ENCODE measurements at regions not wholly inside any gene's neighbourhood (a gene's known extent, or its start where the extent isn't known, plus 50 kb on each side); places are given as distances from the start of the nearest gene placed in this dataset.

- H2AFZ ChIP-seq (ENCODE audit: low read length): no peak overlapping the region
- H3K4me1 ChIP-seq (ENCODE audit: low read length): peaks cover 5% of the 10 kb centered on the region; the same call in 1 of the 2 replicates
- no peaks in the 10 kb centered on the region for H4K20me1 ChIP-seq (ENCODE audit: insufficient read depth, low read depth, low read length)
- H3K27ac ChIP-seq (ENCODE audit: low read length): no peak overlapping the region
- H3K9ac ChIP-seq (ENCODE audit: low read length): no peak overlapping the region
- H3K36me3 ChIP-seq (ENCODE audit: insufficient read depth, low read length): no peaks in the 10 kb centered on the region
- no peaks in the 10 kb centered on the region for H3K27me3 ChIP-seq (ENCODE audit: low read length)
- H3K4me2 ChIP-seq (ENCODE audit: low read depth, low read length, poor library complexity, severe bottlenecking): no peak overlapping the region
- DNase-seq: no peak
- H3K9me3 ChIP-seq (ENCODE audit: low read length): no peaks in the 10 kb centered on the region
- H3K79me2 ChIP-seq (ENCODE audit: low read length): no peaks in the 10 kb centered on the region
- H3K9me2 ChIP-seq (replicated peaks; ENCODE audit: insufficient read depth, low read length): no peaks in the 10 kb centered on the region
- H3K4me3 ChIP-seq (ENCODE audit: low read length): no peak overlapping the region
These were observed 130.3 kb upstream of the PDE10A start for GRCh38 chr6:165793287-165793825.

- Histone ChIP-seq H3K4me3 (ENCODE audit: low read length) (no peak overlapping the region), H3K27ac (ENCODE audit: low read length) (no peak overlapping the region), H3K4me2 (ENCODE audit: low read depth, low read length, poor library complexity, severe bottlenecking) (no peak overlapping the region), H3K27me3 (ENCODE audit: low read length) (no peaks in the 10 kb centered on the region), H3K9me2 (replicated peaks; ENCODE audit: insufficient read depth, low read length) (no peaks in the 10 kb centered on the region), H4K20me1 (ENCODE audit: insufficient read depth, low read depth, low read length) (no peaks in the 10 kb centered on the region), H3K9me3 (ENCODE audit: low read length) (no peaks in the 10 kb centered on the region), H3K9ac (ENCODE audit: low read length) (no peak overlapping the region), H3K79me2 (ENCODE audit: low read length) (no peaks in the 10 kb centered on the region), H3K36me3 (ENCODE audit: insufficient read depth, low read length) (no peaks in the 10 kb centered on the region), H2AFZ (ENCODE audit: low read length) (no peak overlapping the region), H3K4me1 (ENCODE audit: low read length) (peaks cover 5% of the 10 kb centered on the region; the same call in 1 of the 2 replicates)
- no peak for DNase-seq
These were observed 128.9 kb upstream of the PDE10A start for GRCh38 chr6:165791876-165792437.

GRCh38 chr6:165791306-165791705, 128.3 kb upstream of the PDE10A start:
- Histone ChIP-seq H3K4me2 (ENCODE audit: low read depth, low read length, poor library complexity, severe bottlenecking) (no peak overlapping the region), H3K36me3 (ENCODE audit: insufficient read depth, low read length) (no peaks in the 10 kb centered on the region), H3K4me3 (ENCODE audit: low read length) (no peak overlapping the region)

GRCh38 chr6:165782812-165783211, 119.8 kb upstream of the PDE10A start:
- DNase-seq: no peak
- Histone ChIP-seq H3K36me3 (ENCODE audit: insufficient read depth, low read length) (no peaks in the 10 kb centered on the region), H3K79me2 (ENCODE audit: low read length) (no peaks in the 10 kb centered on the region), H4K20me1 (ENCODE audit: insufficient read depth, low read depth, low read length) (no peaks in the 10 kb centered on the region), H2AFZ (ENCODE audit: low read length) (no peak overlapping the region), H3K27ac (ENCODE audit: low read length) (no peak overlapping the region), H3K9me3 (ENCODE audit: low read length) (no peaks in the 10 kb centered on the region), H3K4me3 (ENCODE audit: low read length) (no peak overlapping the region), H3K9me2 (replicated peaks; ENCODE audit: insufficient read depth, low read length) (no peaks in the 10 kb centered on the region), H3K9ac (ENCODE audit: low read length) (no peak overlapping the region), H3K4me2 (ENCODE audit: low read depth, low read length, poor library complexity, severe bottlenecking) (no peak overlapping the region), H3K4me1 (ENCODE audit: low read length) (no peaks in the 10 kb centered on the region), H3K27me3 (ENCODE audit: low read length) (no peaks in the 10 kb centered on the region)

More at GRCh38 chr6:165791306-165791705, 128.3 kb upstream of the PDE10A start:
- no peaks in the 10 kb centered on the region for H3K9me2 ChIP-seq (replicated peaks; ENCODE audit: insufficient read depth, low read length)
- H3K27ac ChIP-seq (ENCODE audit: low read length): no peak overlapping the region
- H3K79me2 ChIP-seq (ENCODE audit: low read length): no peaks in the 10 kb centered on the region
- no peak overlapping the region for H3K9ac ChIP-seq (ENCODE audit: low read length)
- no peaks in the 10 kb centered on the region for H4K20me1 ChIP-seq (ENCODE audit: insufficient read depth, low read depth, low read length)
- DNase-seq: no peak
- peaks cover 5% of the 10 kb centered on the region; the same call in 1 of the 2 replicates for H3K4me1 ChIP-seq (ENCODE audit: low read length)
- H3K27me3 ChIP-seq (ENCODE audit: low read length): no peaks in the 10 kb centered on the region
- no peak overlapping the region for H2AFZ ChIP-seq (ENCODE audit: low read length)
- H3K9me3 ChIP-seq (ENCODE audit: low read length): no peaks in the 10 kb centered on the region

DNA sequence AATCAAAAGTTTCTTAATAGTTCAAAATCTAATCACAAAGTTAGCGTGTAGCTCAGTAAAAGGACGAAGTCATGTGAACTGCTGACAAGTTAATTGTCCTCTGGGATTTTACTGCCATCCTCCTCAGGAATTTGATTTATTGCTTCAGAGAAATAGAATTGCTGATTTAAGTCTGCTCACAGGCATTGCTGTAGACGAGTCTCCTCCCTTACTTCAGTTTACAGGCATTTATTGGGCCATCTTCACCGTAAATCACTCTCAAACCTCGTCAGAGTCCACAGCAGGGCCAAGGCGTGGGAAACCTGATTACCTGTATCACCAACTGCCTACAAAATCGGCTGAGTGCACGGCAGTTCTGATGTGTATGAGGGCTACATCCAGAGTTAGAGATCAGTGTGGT, 119.1 kb upstream of the PDE10A start:
- no peaks in the 10 kb centered on the region for H3K9me3 ChIP-seq (ENCODE audit: low read length)
- no peak overlapping the region for H3K4me2 ChIP-seq (ENCODE audit: low read depth, low read length, poor library complexity, severe bottlenecking)
- no peaks in the 10 kb centered on the region for H4K20me1 ChIP-seq (ENCODE audit: insufficient read depth, low read depth, low read length)
- H3K27ac ChIP-seq (ENCODE audit: low read length): no peak overlapping the region
- no peak for DNase-seq
- H3K79me2 ChIP-seq (ENCODE audit: low read length): no peaks in the 10 kb centered on the region
- H3K4me1 ChIP-seq (ENCODE audit: low read length): no peaks in the 10 kb centered on the region
- no peak overlapping the region for H3K4me3 ChIP-seq (ENCODE audit: low read length)
- H3K9ac ChIP-seq (ENCODE audit: low read length): no peak overlapping the region
- no peaks in the 10 kb centered on the region for H3K27me3 ChIP-seq (ENCODE audit: low read length)
- no peaks in the 10 kb centered on the region for H3K36me3 ChIP-seq (ENCODE audit: insufficient read depth, low read length)
- no peak overlapping the region for H2AFZ ChIP-seq (ENCODE audit: low read length)
- H3K9me2 ChIP-seq (replicated peaks; ENCODE audit: insufficient read depth, low read length): no peaks in the 10 kb centered on the region

DNA sequence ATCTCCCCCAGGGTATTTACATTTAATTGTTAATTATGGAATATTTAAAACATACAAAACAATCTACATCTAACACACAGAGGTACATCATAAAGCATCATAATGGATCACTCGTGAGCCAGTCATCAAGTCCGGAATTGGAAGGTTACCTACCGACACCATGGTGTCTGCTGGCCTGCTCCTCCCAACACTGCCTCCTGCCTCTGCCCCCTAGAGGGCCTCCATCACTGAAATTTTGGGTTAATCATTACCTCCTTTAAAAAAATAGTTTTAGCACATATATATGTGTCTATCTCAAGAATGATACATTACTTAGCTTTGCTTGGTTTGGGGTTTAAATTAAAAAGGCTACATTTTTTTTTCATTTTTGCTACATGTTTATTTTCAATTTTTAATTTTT, 114.6 kb upstream of the PDE10A start:
- Histone ChIP-seq H3K9me3 (ENCODE audit: low read length) (no peaks in the 10 kb centered on the region), H3K36me3 (ENCODE audit: insufficient read depth, low read length) (no peaks in the 10 kb centered on the region), H3K27me3 (ENCODE audit: low read length) (no peaks in the 10 kb centered on the region), H3K9ac (ENCODE audit: low read length) (no peak overlapping the region), H4K20me1 (ENCODE audit: insufficient read depth, low read depth, low read length) (no peaks in the 10 kb centered on the region), H3K79me2 (ENCODE audit: low read length) (no peaks in the 10 kb centered on the region), H3K27ac (ENCODE audit: low read length) (no peak overlapping the region), H3K4me2 (ENCODE audit: low read depth, low read length, poor library complexity, severe bottlenecking) (no peak overlapping the region), H3K9me2 (replicated peaks; ENCODE audit: insufficient read depth, low read length) (no peaks in the 10 kb centered on the region), H3K4me3 (ENCODE audit: low read length) (no peak overlapping the region), H2AFZ (ENCODE audit: low read length) (no peak overlapping the region), H3K4me1 (ENCODE audit: low read length) (no peaks in the 10 kb centered on the region)
- no peak for DNase-seq

DNA sequence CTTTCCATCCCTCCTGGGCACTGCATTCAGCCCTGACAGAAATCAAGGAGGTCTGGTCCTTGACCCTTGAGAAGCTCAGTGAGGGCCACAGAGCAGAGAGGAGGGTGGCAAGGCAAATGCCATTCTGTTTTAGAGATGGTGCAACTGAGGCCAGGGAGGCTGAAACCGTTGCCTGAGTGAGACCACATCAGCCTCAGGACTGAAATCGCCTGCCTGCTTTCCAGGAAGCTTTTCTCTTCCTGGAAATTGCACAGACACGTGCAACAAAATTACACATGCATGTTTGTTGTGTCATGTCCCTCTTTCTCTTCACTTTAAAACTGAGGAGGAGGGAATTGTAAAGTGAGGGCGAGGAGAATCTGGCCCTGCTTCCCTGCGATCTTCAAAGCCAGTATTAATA, 113.7 kb upstream of the PDE10A start:
- H4K20me1 ChIP-seq (ENCODE audit: insufficient read depth, low read depth, low read length): no peaks in the 10 kb centered on the region
- DNase-seq: no peak

GRCh38 chr6:165775721-165776120, 112.7 kb upstream of the PDE10A start:
- Histone ChIP-seq H3K79me2 (ENCODE audit: low read length) (no peaks in the 10 kb centered on the region), H3K4me1 (ENCODE audit: low read length) (no peaks in the 10 kb centered on the region), H3K9me3 (ENCODE audit: low read length) (no peaks in the 10 kb centered on the region), H2AFZ (ENCODE audit: low read length) (no peak overlapping the region), H3K27ac (ENCODE audit: low read length) (no peak overlapping the region), H3K27me3 (ENCODE audit: low read length) (no peaks in the 10 kb centered on the region), H3K4me3 (ENCODE audit: low read length) (no peak overlapping the region), H3K36me3 (ENCODE audit: insufficient read depth, low read length) (no peaks in the 10 kb centered on the region), H3K4me2 (ENCODE audit: low read depth, low read length, poor library complexity, severe bottlenecking) (no peak overlapping the region), H3K9ac (ENCODE audit: low read length) (no peak overlapping the region), H4K20me1 (ENCODE audit: insufficient read depth, low read depth, low read length) (no peaks in the 10 kb centered on the region), H3K9me2 (replicated peaks; ENCODE audit: insufficient read depth, low read length) (no peaks in the 10 kb centered on the region)
- no peak for DNase-seq

More for the DNA sequence above, 113.7 kb upstream of the PDE10A start:
- H3K36me3 ChIP-seq (ENCODE audit: insufficient read depth, low read length): no peaks in the 10 kb centered on the region
- no peaks in the 10 kb centered on the region for H3K4me1 ChIP-seq (ENCODE audit: low read length)
- no peaks in the 10 kb centered on the region for H3K27me3 ChIP-seq (ENCODE audit: low read length)
- H2AFZ ChIP-seq (ENCODE audit: low read length): no peak overlapping the region
- no peak overlapping the region for H3K27ac ChIP-seq (ENCODE audit: low read length)
- no peaks in the 10 kb centered on the region for H3K79me2 ChIP-seq (ENCODE audit: low read length)
- H3K4me2 ChIP-seq (ENCODE audit: low read depth, low read length, poor library complexity, severe bottlenecking): no peak overlapping the region
- H3K4me3 ChIP-seq (ENCODE audit: low read length): no peak overlapping the region
- H3K9me2 ChIP-seq (replicated peaks; ENCODE audit: insufficient read depth, low read length): no peaks in the 10 kb centered on the region
- no peak overlapping the region for H3K9ac ChIP-seq (ENCODE audit: low read length)
- no peaks in the 10 kb centered on the region for H3K9me3 ChIP-seq (ENCODE audit: low read length)
